HL-60 (cell line): ENCODE measurements at regions not wholly inside any gene's neighbourhood (a gene's known extent, or its start where the extent isn't known, plus 50 kb on each side); places are given as distances from the start of the nearest gene placed in this dataset.

Experiments used
- DNase-seq, 2 experiments: peaks; one replicate each; pipeline ENCODE4 v3.0.0-alpha.2; 2010 to 2020; ENCODE audit warnings: low read depth in 1 of 2, low spot score in 1 of 2
- H3K27ac ChIP-seq: fragments of 250-450 bp; sonication (Bioruptor Pico); replicated peaks from 2 replicates; pipeline ENCODE4 v1.5.1; 2020; ENCODE audit warnings: mild to moderate bottlenecking, moderate library complexity
- H3K27me3 ChIP-seq: fragments of 250-450 bp; sonication (Bioruptor Pico); 2 replicates; pipeline ENCODE4 v1.5.1; 2021; ENCODE audit warnings: mild to moderate bottlenecking, moderate library complexity; ENCODE audit not compliant: insufficient read depth, poor library complexity, severe bottlenecking
- H3K4me3 ChIP-seq: replicated peaks from 2 replicates; pipeline ENCODE4 v1.5.1; 2011; ENCODE audit warnings: mild to moderate bottlenecking, control low read depth, low read length; ENCODE audit not compliant: insufficient read depth
- CTCF ChIP-seq: IDR thresholded peaks from one replicate; pipeline ENCODE4 v1.5.1; 2011; ENCODE audit warnings: low read length, control low read depth, inconsistent platforms; ENCODE audit not compliant: insufficient read depth
- GABPA ChIP-seq: IDR thresholded peaks from 2 replicates; pipeline ENCODE4 v1.6.1; 2012; ENCODE audit warnings: low read depth
- POLR2AphosphoS5 ChIP-seq: IDR thresholded peaks from 2 replicates; pipeline ENCODE4 v1.6.1; 2012; ENCODE audit warnings: low read depth
- REST ChIP-seq: IDR thresholded peaks from 2 replicates; pipeline ENCODE4 v1.6.1; 2012; ENCODE audit warnings: low read depth; ENCODE audit not compliant: insufficient replicate concordance
- SPI1 ChIP-seq: IDR thresholded peaks from 2 replicates; pipeline ENCODE4 v1.6.1; 2012; ENCODE audit warnings: low read depth, mild to moderate bottlenecking, borderline replicate concordance

- Histone ChIP-seq H3K27ac (no peak overlapping the region), H3K27me3 (no peaks in the 10 kb centered on the region), H3K4me3 (no peak overlapping the region)
- TF ChIP-seq REST, result no peak
- no peak for TF ChIP-seq GABPA
- TF ChIP-seq POLR2AphosphoS5, result no peak
- no peak for TF ChIP-seq CTCF
- TF ChIP-seq SPI1, result no peak
- no peak for DNase-seq
Measured at GRCh38 chr3:72087420-72087819, 302.5 kb upstream of the PROK2 start.

- TF ChIP-seq GABPA, result no peak
- TF ChIP-seq SPI1, result peak; percentile 69; the same call in 1 of the 2 replicates
- DNase-seq, result peak in 1 of 2 experiments; percentile 52
- Histone ChIP-seq H3K4me3 (no peak overlapping the region), H3K27ac (peak overlapping the region; percentile 52), H3K27me3 (no peaks in the 10 kb centered on the region)
Measured at GRCh38 chr3:72086743-72087087, 301.8 kb upstream of the PROK2 start.

GRCh38 chr3:72086042-72086742 lies 301.2 kb upstream of the PROK2 start:
- H3K4me3 ChIP-seq, result no peak overlapping the region
- no peak for TF ChIP-seq SPI1
- TF ChIP-seq CTCF, result no peak
- peak; percentile 76 for TF ChIP-seq POLR2AphosphoS5
- TF ChIP-seq REST, result no peak
- no peaks in the 10 kb centered on the region for H3K27me3 ChIP-seq
- peak overlapping the region; percentile 52 for H3K27ac ChIP-seq
- DNase-seq, result peak; percentile 60 to 87

GRCh38 chr3:72085036-72085435 lies 300.1 kb upstream of the PROK2 start:
- H3K27ac ChIP-seq, result no peak overlapping the region
- no peak for TF ChIP-seq SPI1
- TF ChIP-seq CTCF, result no peak
- no peak for TF ChIP-seq REST
- no peak for TF ChIP-seq POLR2AphosphoS5
- TF ChIP-seq GABPA, result no peak
- no peak overlapping the region for H3K4me3 ChIP-seq
- H3K27me3 ChIP-seq, result no peaks in the 10 kb centered on the region
- no peak for DNase-seq
